ENCODE measurements at regions not wholly inside any gene's neighbourhood (a gene's known extent, or its start where the extent isn't known, plus 50 kb on each side); places are given as distances from the start of the nearest gene placed in this dataset.

DNA sequence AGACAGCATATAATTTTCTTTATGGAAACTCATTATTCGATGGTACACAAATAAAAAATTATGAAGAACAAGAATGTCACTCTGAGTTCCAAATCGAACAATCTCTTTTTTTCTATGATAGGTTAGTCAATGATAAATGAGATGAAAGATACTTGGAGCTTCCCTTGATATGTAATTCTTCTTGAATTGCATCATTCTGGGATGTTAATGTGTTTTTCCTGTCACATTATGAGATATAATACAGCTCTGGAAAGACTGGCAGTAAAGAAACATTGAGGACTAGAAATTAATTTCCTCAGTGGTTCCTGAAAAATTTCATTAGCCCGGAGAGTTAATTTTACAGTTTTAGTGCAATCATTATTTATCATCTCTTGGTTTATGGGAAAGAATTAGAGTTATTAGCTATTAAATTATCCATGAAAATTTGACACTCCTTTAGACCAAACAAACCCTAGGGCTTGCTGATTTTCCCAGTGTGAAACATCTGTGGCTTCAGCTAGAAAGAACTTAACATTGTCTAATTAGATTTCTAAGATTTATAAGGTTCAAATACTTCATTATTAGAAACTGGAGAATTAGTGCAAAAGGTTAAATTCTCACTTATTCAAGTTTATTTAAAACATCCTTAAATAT is 1546.6 kb upstream of the TENM3 start (continued):
- TF ChIP-seq CREB1 (IDR thresholded peaks at IDR 0.05; ENCODE audit: low read depth) (no peak), HDGF (IDR thresholded peaks at IDR 0.05) (no peak)

DNA sequence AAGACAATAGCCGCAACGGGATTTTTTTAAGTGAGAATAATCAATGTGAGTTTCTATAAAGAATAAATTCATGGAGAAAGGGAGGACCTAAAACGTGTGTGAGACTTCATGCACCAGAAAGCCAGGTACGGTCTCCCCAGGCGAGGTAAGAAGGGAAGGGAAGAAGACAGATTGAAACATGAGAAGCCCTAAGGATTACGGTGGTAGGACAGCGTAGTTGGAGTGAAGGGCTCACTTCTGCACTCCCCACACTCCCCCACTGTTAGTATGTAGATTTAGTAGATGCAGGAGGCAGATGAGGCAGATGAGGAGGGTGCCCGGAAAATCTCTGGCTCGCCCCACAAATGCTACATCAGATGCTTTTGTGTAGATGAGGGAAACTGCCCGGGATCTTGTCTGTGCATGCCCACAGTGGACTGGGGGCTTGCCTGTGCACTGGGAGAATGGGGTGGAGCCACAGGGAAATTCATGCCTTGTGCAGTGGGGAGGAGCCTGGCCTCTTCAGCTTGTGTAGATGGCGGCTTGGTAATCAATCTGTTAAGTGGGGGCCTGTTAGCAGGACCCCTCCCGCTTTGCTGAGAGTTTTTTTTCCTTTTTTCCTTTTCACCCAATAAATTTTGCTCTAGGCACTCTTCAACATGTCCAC is 1544.5 kb upstream of the TENM3 start:
- FAIRE-seq, result no peak
- no peaks in the 10 kb centered on the region for H3K79me2 ChIP-seq (ENCODE audit: control insufficient read depth, insufficient read depth, low read length)
- H3K4me2 ChIP-seq (ENCODE audit: control insufficient read depth, insufficient read depth), result no peak overlapping the region
- POLR2A ChIA-PET, result no interaction called here
- no peak for ATAC-seq
- intact Hi-C loops (cut with micrococcal nuclease; ENCODE audit: unreplicated experiment), result no loop called here
- RAD21 ChIA-PET (ENCODE audit: unreplicated experiment), result no interaction called here
- no peaks in the 10 kb centered on the region for H3K4me1 ChIP-seq (ENCODE audit: control insufficient read depth, insufficient read depth, low read length)
- SMC1A ChIA-PET (ENCODE audit: uncharacterized antibody, unreplicated experiment), result no interaction called here
- TF ChIP-seq SMAD1 (IDR thresholded peaks at IDR 0.05; ENCODE audit: low read depth, partially characterized antibody), result no peak
- no peak for TF ChIP-seq HDAC6 (IDR thresholded peaks at IDR 0.05; ENCODE audit: unreplicated experiment)
- no peak for TF ChIP-seq MYC (IDR thresholded peaks at IDR 0.05; ENCODE audit: insufficient read depth, insufficient read length, insufficient replicate concordance, low read length, severe bottlenecking)
- no peak for TF ChIP-seq BACH1 (IDR thresholded peaks at IDR 0.05; ENCODE audit: borderline replicate concordance)
- no peak for TF ChIP-seq IKZF1 (conservative IDR thresholded peaks at IDR 0.05)
- TF ChIP-seq, protein P1, sequence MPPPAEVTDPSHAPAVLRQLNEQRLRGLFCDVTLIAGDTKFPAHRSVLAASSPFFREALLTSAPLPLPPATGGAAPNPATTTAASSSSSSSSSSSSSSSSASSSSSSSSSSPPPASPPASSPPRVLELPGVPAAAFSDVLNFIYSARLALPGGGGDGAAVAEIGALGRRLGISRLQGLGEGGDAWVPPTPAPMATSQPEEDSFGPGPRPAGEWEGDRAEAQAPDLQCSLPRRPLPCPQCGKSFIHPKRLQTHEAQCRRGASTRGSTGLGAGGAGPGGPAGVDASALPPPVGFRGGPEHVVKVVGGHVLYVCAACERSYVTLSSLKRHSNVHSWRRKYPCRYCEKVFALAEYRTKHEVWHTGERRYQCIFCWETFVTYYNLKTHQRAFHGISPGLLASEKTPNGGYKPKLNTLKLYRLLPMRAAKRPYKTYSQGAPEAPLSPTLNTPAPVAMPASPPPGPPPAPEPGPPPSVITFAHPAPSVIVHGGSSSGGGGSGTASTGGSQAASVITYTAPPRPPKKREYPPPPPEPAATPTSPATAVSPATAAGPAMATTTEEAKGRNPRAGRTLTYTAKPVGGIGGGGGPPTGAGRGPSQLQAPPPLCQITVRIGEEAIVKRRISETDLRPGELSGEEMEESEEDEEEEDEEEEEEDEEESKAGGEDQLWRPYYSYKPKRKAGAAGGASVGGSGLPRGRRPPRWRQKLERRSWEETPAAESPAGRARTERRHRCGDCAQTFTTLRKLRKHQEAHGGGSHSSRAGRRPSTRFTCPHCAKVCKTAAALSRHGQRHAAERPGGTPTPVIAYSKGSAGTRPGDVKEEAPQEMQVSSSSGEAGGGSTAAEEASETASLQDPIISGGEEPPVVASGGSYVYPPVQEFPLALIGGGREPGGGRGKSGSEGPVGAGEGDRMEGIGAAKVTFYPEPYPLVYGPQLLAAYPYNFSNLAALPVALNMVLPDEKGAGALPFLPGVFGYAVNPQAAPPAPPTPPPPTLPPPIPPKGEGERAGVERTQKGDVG (CRISPR knock-in tag; IDR thresholded peaks at IDR 0.05), result no peak
- TF ChIP-seq SIN3A (IDR thresholded peaks at IDR 0.05; ENCODE audit: low read depth, low read length), result no peak
- no TSS peak for BruUV-seq (replicated peaks)
- H4K20me1 ChIP-seq (ENCODE audit: control insufficient read depth, insufficient read depth), result no peaks in the 10 kb centered on the region
- in situ Hi-C loops (cut with MboI), result no loop called here
- no peaks in the 10 kb centered on the region for H3K27me3 ChIP-seq (replicated peaks in 1 of 2; ENCODE audit: control insufficient read depth in 2 of 2, insufficient read depth in 2 of 2, low read length in 1 of 2)
- no peaks in the 10 kb centered on the region for H3K36me3 ChIP-seq (ENCODE audit: control insufficient read depth in 2 of 2, insufficient read depth in 2 of 2, low read length in 1 of 2)
- DNase-seq (ENCODE audit: low read depth, low spot score), result no peak
- no peak overlapping the region for H3K27ac ChIP-seq (ENCODE audit: control insufficient read depth, insufficient read depth)
- no peaks in the 10 kb centered on the region for H3K9me3 ChIP-seq (replicated peaks; ENCODE audit: control insufficient read depth, insufficient read depth, low read length)
- WGBS (ENCODE audit: insufficient coverage, insufficient replicate concordance, low lambda C conversion rate, missing lambda C conversion rate), result 25% methylated on average over 12 of the region's 12 CpGs
- CTCF ChIA-PET, result no interaction called here
- H3K4me3 ChIP-seq, result no peak overlapping the region
- no peak overlapping the region for H2AFZ ChIP-seq (ENCODE audit: control insufficient read depth, low read depth, low read length)
- no peak overlapping the region for H3K9ac ChIP-seq (ENCODE audit: control insufficient read depth, insufficient read depth, low read length)

All from GM12878 (cell line).